ENCODE measurements at regions not wholly inside any gene's neighbourhood (a gene's known extent, or its start where the extent isn't known, plus 50 kb on each side); places are given as distances from the start of the nearest gene placed in this dataset.
A peak's percentile ranks its signal among the peaks of the same experiment; 100 is the strongest.

GRCh38 chr6:9537381-9537780 lies 877.5 kb downstream of the TFAP2A start:
- in situ Hi-C loops (cut with MboI; ENCODE audit: low sequenced_read_pairs): loop anchor here (25.0 kb wide), 2 partner anchors 550 to 875 kb away; partner anchors contain the start of gene TFAP2A
- Histone ChIP-seq H3K27ac (ENCODE audit: insufficient read depth, low read length) (no peak overlapping the region), H2BK15ac (ENCODE audit: low read depth, low read length) (no peak overlapping the region), H4K91ac (ENCODE audit: insufficient read depth, low read depth, low read length) (no peak overlapping the region), H3K36me3 (ENCODE audit: control insufficient read depth, insufficient read depth, low read length) (no peaks in the 10 kb centered on the region), H4K5ac (ENCODE audit: low read depth, low read length) (no peak overlapping the region), H3K79me1 (ENCODE audit: low read depth in 1 of 2, low read length in 2 of 2) (no peaks in the 10 kb centered on the region), H2AK5ac (ENCODE audit: low read depth, low read length) (0 out of 2 replicates have a peak overlapping the region, but pooled peaks have one; percentile 7), H2BK5ac (ENCODE audit: low read depth, low read length, poor library complexity, severe bottlenecking) (peak overlapping the region; percentile 51), H2BK20ac (ENCODE audit: low read depth, low read length) (no peak overlapping the region), H3K56ac (ENCODE audit: extremely low read depth, insufficient read depth, low read length) (no peak overlapping the region), H3K23ac (ENCODE audit: low read depth, low read length) (no peak overlapping the region), H3K9ac (ENCODE audit: low read depth, low read length) (no peak overlapping the region), H3K27me3 (ENCODE audit: control insufficient read depth, insufficient read depth, low read length) (no peaks in the 10 kb centered on the region), H2AK9ac (replicated peaks; ENCODE audit: low read depth, low read length, poor library complexity) (no peak overlapping the region), H3K18ac (ENCODE audit: low read depth, low read length) (no peak overlapping the region), H4K20me1 (ENCODE audit: insufficient read depth, low read length) (no peaks in the 10 kb centered on the region), H3K4me1 (ENCODE audit: control insufficient read depth, insufficient read depth, low read length) (no peaks in the 10 kb centered on the region), H3K9me3 (ENCODE audit: control insufficient read depth, insufficient read depth, low read length) (no peaks in the 10 kb centered on the region), H3K4me3 (ENCODE audit: insufficient read depth, low read depth, low read length) (no peak overlapping the region), H4K8ac (ENCODE audit: low read depth in 2 of 2, low read length in 2 of 2) (no peak overlapping the region; a peak in 1 of 4 replicates), H3K14ac (replicated peaks; ENCODE audit: low read depth, low read length) (no peak overlapping the region), H3K4me2 (ENCODE audit: low read depth, low read length) (no peak overlapping the region), H3K4ac (ENCODE audit: low read depth, low read length) (no peak overlapping the region), H3K9me1 (ENCODE audit: insufficient read depth, low read length) (peaks cover 3% of the 10 kb centered on the region; the same call in 1 of the 2 replicates), H2AFZ (replicated peaks; ENCODE audit: low read length, poor library complexity) (no peak overlapping the region), H2BK120ac (ENCODE audit: low read depth, low read length) (no peak overlapping the region)
- TF ChIP-seq CHD1 (IDR thresholded peaks at IDR 0.05; ENCODE audit: low read depth, low read length) (no peak), MAFK (IDR thresholded peaks at IDR 0.05; ENCODE audit: low read depth, low read length) (no peak), RCOR1 (IDR thresholded peaks at IDR 0.05; ENCODE audit: insufficient replicate concordance, low read length) (no peak), NFE2L2 (IDR thresholded peaks at IDR 0.05; ENCODE audit: low read depth, low read length) (no peak), FOS (IDR thresholded peaks at IDR 0.05; ENCODE audit: low read depth, low read length) (no peak), POLR2A (IDR thresholded peaks at IDR 0.05; ENCODE audit: low read depth, low read length) (no peak), RFX5 (IDR thresholded peaks at IDR 0.05; ENCODE audit: low read depth, low read length) (no peak), MXI1 (IDR thresholded peaks at IDR 0.05; ENCODE audit: borderline replicate concordance, low read depth, low read length) (no peak), SMC3 (IDR thresholded peaks at IDR 0.05; ENCODE audit: low read depth, low read length) (no peak), MAZ (IDR thresholded peaks at IDR 0.05; ENCODE audit: borderline replicate concordance, low read depth, low read length) (no peak), USF2 (IDR thresholded peaks at IDR 0.05; ENCODE audit: low read depth, low read length) (no peak), CEBPB (IDR thresholded peaks at IDR 0.05; ENCODE audit: low read depth, low read length) (no peak), BHLHE40 (IDR thresholded peaks at IDR 0.05; ENCODE audit: low read depth, low read length) (no peak), RAD21 (IDR thresholded peaks at IDR 0.05; ENCODE audit: low read length) (no peak)
- TF ChIP-seq, protein P1, sequence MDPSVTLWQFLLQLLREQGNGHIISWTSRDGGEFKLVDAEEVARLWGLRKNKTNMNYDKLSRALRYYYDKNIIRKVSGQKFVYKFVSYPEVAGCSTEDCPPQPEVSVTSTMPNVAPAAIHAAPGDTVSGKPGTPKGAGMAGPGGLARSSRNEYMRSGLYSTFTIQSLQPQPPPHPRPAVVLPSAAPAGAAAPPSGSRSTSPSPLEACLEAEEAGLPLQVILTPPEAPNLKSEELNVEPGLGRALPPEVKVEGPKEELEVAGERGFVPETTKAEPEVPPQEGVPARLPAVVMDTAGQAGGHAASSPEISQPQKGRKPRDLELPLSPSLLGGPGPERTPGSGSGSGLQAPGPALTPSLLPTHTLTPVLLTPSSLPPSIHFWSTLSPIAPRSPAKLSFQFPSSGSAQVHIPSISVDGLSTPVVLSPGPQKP (IDR thresholded peaks at IDR 0.05; ENCODE audit: borderline replicate concordance, low read depth, low read length): no peak
- TF ChIP-seq, protein P2, sequence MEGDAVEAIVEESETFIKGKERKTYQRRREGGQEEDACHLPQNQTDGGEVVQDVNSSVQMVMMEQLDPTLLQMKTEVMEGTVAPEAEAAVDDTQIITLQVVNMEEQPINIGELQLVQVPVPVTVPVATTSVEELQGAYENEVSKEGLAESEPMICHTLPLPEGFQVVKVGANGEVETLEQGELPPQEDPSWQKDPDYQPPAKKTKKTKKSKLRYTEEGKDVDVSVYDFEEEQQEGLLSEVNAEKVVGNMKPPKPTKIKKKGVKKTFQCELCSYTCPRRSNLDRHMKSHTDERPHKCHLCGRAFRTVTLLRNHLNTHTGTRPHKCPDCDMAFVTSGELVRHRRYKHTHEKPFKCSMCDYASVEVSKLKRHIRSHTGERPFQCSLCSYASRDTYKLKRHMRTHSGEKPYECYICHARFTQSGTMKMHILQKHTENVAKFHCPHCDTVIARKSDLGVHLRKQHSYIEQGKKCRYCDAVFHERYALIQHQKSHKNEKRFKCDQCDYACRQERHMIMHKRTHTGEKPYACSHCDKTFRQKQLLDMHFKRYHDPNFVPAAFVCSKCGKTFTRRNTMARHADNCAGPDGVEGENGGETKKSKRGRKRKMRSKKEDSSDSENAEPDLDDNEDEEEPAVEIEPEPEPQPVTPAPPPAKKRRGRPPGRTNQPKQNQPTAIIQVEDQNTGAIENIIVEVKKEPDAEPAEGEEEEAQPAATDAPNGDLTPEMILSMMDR (conservative IDR thresholded peaks at IDR 0.05; ENCODE audit: low read depth, low read length): no peak
- ChIA-PET POLR2A (ENCODE audit: unreplicated experiment) (interaction anchor here (0.6 kb wide), 1 partner anchor 61 kb away, joined by 3 read pairs; no protein-coding TSS in a partner anchor), CTCF (no interaction called here)
- peak; percentile 59 for ATAC-seq (ENCODE audit: low read depth)
- BruUV-seq (replicated peaks): no TSS peak
- no CpG with 5 or more reads among the region's 2 CpGs for WGBS, 2 experiments (ENCODE audit: extremely low coverage in 2 of 2, insufficient read length in 1 of 2)
- dilution Hi-C loops (cut with HindIII; ENCODE audit: low sequenced_read_pairs, unreplicated experiment): no loop called here
- intact Hi-C loops (cut with micrococcal nuclease): no loop called here
- DNase-seq: peak; percentile 25
